IMR-90 (cell line): ENCODE measurements at regions not wholly inside any gene's neighbourhood (a gene's known extent, or its start where the extent isn't known, plus 50 kb on each side); places are given as distances from the start of the nearest gene placed in this dataset.

Experiments
- ATAC-seq: fragments of 200-7000 bp; cut with Tn5 transposase; 2 replicates; pipeline ENCODE4 v1.9.1; 2020; ENCODE audit warnings: low read depth, mild to moderate bottlenecking, moderate library complexity
- BruUV-seq: library from RNA; stranded (reverse); fragments of 400-500 nt; replicated peaks from 2 replicates; lab custom pipeline; 2021; lab: Mats Ljungman, UMichigan
- CTCF ChIA-PET: fragments of 300-600 bp; formaldehyde crosslinking; extraction: SDS; loops from one replicate; lab custom pipeline; 2021; ENCODE audit warnings: antibody characterized with exemption; lab: Yijun Ruan, JAX
- POLR2A ChIA-PET: fragments of 300-600 bp; sonication (Branson Sonifier 250); formaldehyde crosslinking; loops from one replicate; lab custom pipeline; 2022; ENCODE audit warnings: antibody characterized with exemption; ENCODE audit not compliant: unreplicated experiment; lab: Charles Lee
- DNase-seq: peaks from one replicate; pipeline ENCODE4 v3.0.0; 2013
- H2AFZ ChIP-seq: replicated peaks from 2 replicates; pipeline ENCODE3; 2013; ENCODE audit warnings: low read length, mild to moderate bottlenecking; ENCODE audit not compliant: poor library complexity
- H2AK5ac ChIP-seq: 2 replicates; pipeline ENCODE4 v1.6.1; 2013; ENCODE audit warnings: low read depth, low read length, inconsistent platforms
- H2AK9ac ChIP-seq: replicated peaks from 2 replicates; pipeline ENCODE3; 2013; ENCODE audit warnings: mild to moderate bottlenecking, low read depth, low read length, moderate library complexity; ENCODE audit not compliant: poor library complexity
- H2BK120ac ChIP-seq: 2 replicates; pipeline ENCODE4 v1.6.1; 2013; ENCODE audit warnings: low read depth, low read length, inconsistent platforms
- H2BK15ac ChIP-seq: 3 replicates; pipeline ENCODE4 v1.6.1; 2013; ENCODE audit warnings: low read depth, low read length, inconsistent platforms
- H2BK20ac ChIP-seq: 2 replicates; pipeline ENCODE4 v1.6.1; 2013; ENCODE audit warnings: low read depth, mild to moderate bottlenecking, inconsistent platforms, low read length, moderate library complexity
- H2BK5ac ChIP-seq: 2 replicates; pipeline ENCODE4 v1.6.1; 2013; ENCODE audit warnings: mild to moderate bottlenecking, low read depth, low read length, inconsistent platforms; ENCODE audit not compliant: poor library complexity, severe bottlenecking
- H3K14ac ChIP-seq: replicated peaks from 2 replicates; pipeline ENCODE4 v1.6.1; 2013; ENCODE audit warnings: low read depth, low read length, inconsistent platforms
- H3K18ac ChIP-seq: 2 replicates; pipeline ENCODE4 v1.6.1; 2013; ENCODE audit warnings: low read depth, low read length, control low read depth
- H3K23ac ChIP-seq: 2 replicates; pipeline ENCODE4 v1.6.1; 2013; ENCODE audit warnings: low read depth, low read length, inconsistent platforms
- H3K27ac ChIP-seq: 2 replicates; pipeline ENCODE4 v1.5.1; 2013; ENCODE audit warnings: mild to moderate bottlenecking, control low read depth, low read length; ENCODE audit not compliant: insufficient read depth
- H3K27me3 ChIP-seq: 2 replicates; pipeline ENCODE4 v1.6.1; 2013; ENCODE audit warnings: low read length; ENCODE audit not compliant: control insufficient read depth, insufficient read depth
- H3K36me3 ChIP-seq: 2 replicates; pipeline ENCODE4 v1.6.1; 2013; ENCODE audit warnings: low read length, mixed read lengths; ENCODE audit not compliant: control insufficient read depth, insufficient read depth
- H3K4ac ChIP-seq: 2 replicates; pipeline ENCODE4 v1.6.1; 2013; ENCODE audit warnings: low read depth, low read length, inconsistent platforms
- H3K4me1 ChIP-seq: 2 replicates; pipeline ENCODE4 v1.6.1; 2013; ENCODE audit warnings: low read length, mixed read lengths; ENCODE audit not compliant: control insufficient read depth, insufficient read depth
- H3K4me2 ChIP-seq: 2 replicates; pipeline ENCODE4 v1.6.1; 2013; ENCODE audit warnings: low read depth, mild to moderate bottlenecking, control low read depth, low read length, moderate library complexity
- H3K4me3 ChIP-seq: 2 replicates; pipeline ENCODE4 v1.5.1; 2013; ENCODE audit warnings: low read depth, mild to moderate bottlenecking, control low read depth, low read length, moderate library complexity; ENCODE audit not compliant: insufficient read depth
- H3K56ac ChIP-seq: 2 replicates; pipeline ENCODE4 v1.6.1; 2013; ENCODE audit warnings: low read length, inconsistent platforms; ENCODE audit not compliant: insufficient read depth; ENCODE audit errors: extremely low read depth
- H3K79me1 ChIP-seq, 2 experiments: 2 replicates each; pipeline ENCODE4 v1.6.1; 2013; ENCODE audit warnings: low read length in 2 of 2, inconsistent platforms in 1 of 2, low read depth in 1 of 2
- H3K9ac ChIP-seq: 2 replicates; pipeline ENCODE4 v1.6.1; 2013; ENCODE audit warnings: low read depth, low read length, control low read depth
- H3K9me1 ChIP-seq: 2 replicates; pipeline ENCODE4 v1.6.1; 2013; ENCODE audit warnings: low read length, inconsistent platforms; ENCODE audit not compliant: insufficient read depth
- H3K9me3 ChIP-seq: 2 replicates; pipeline ENCODE4 v1.6.1; 2013; ENCODE audit warnings: low read length; ENCODE audit not compliant: control insufficient read depth, insufficient read depth
- H4K20me1 ChIP-seq: 2 replicates; pipeline ENCODE4 v1.6.1; 2013; ENCODE audit warnings: low read length, inconsistent platforms; ENCODE audit not compliant: insufficient read depth
- H4K5ac ChIP-seq: 2 replicates; pipeline ENCODE4 v1.6.1; 2013; ENCODE audit warnings: mild to moderate bottlenecking, low read depth, low read length, control low read depth
- H4K8ac ChIP-seq, 2 experiments: 2 replicates each; pipeline ENCODE4 v1.6.1; 2013; ENCODE audit warnings: low read depth in 2 of 2, low read length in 2 of 2, control low read depth in 1 of 2, inconsistent platforms in 1 of 2
- H4K91ac ChIP-seq: 2 replicates; pipeline ENCODE4 v1.6.1; 2013; ENCODE audit warnings: low read depth, low read length, inconsistent platforms; ENCODE audit not compliant: insufficient read depth
- BHLHE40 ChIP-seq: fragments of 150-350 bp; IDR thresholded peaks from 2 replicates; pipeline ENCODE4 v1.6.1; 2016; ENCODE audit warnings: mild to moderate bottlenecking, low read depth, low read length
- MAZ ChIP-seq: IDR thresholded peaks from 2 replicates; pipeline ENCODE4 v1.6.1; 2012; ENCODE audit warnings: low read depth, mild to moderate bottlenecking, low read length, improper control_type of control experiment, moderate library complexity, borderline replicate concordance
- WGBS, 2 experiments: methylation state at CpG; one replicate each; pipeline versions ENCODE4 v1.1.5 to v1.1.7; 2013; ENCODE audit warnings: missing lambda C conversion rate in 2 of 2; ENCODE audit not compliant: insufficient read length in 1 of 2; ENCODE audit errors: extremely low coverage in 2 of 2; 5-methylcytosine and 5-hydroxymethylcytosine counted together
- dilution Hi-C: fragments of 300-500 bp; cut with HindIII; formaldehyde crosslinking; loops from one replicate; pipeline ENCODE4 v1.14.3; 2018; ENCODE audit warnings: low sequenced_read_pairs; ENCODE audit not compliant: unreplicated experiment
- in situ Hi-C: fragments of 300-500 bp; cut with MboI; formaldehyde crosslinking; loops from 3 replicates; pipeline ENCODE4 v1.14.3; 2019; ENCODE audit warnings: low sequenced_read_pairs, inconsistent platforms, mixed read lengths
- intact Hi-C: fragments of 100-400 bp; cut with micrococcal nuclease; formaldehyde crosslinking; loops from 2 replicates; pipeline ENCODE4 v1.10.0; 2022

- no CpG with 5 or more reads among the region's 5 CpGs for WGBS, 2 experiments
- H3K9me1 ChIP-seq = no peaks in the 10 kb centered on the region
- ATAC-seq = no peak
- no peak overlapping the region for H4K8ac ChIP-seq
- no peaks in the 10 kb centered on the region for H3K9me3 ChIP-seq
- H4K5ac ChIP-seq = no peak overlapping the region
- no peak overlapping the region for H3K4ac ChIP-seq
- dilution Hi-C loops (no loop called here), in situ Hi-C loops (no loop called here), intact Hi-C loops (no loop called here)
- H3K4me3 ChIP-seq = no peak overlapping the region
- H3K56ac ChIP-seq = no peak overlapping the region
- H2AK9ac ChIP-seq = no peak overlapping the region
- no peak overlapping the region for H4K91ac ChIP-seq
- no peak overlapping the region for H3K14ac ChIP-seq
- no peak overlapping the region for H2BK15ac ChIP-seq
- no peaks in the 10 kb centered on the region for H3K4me1 ChIP-seq
- no TSS peak for BruUV-seq
- no peak overlapping the region for H3K18ac ChIP-seq
- no peaks in the 10 kb centered on the region for H3K79me1 ChIP-seq
- H2BK5ac ChIP-seq = no peak overlapping the region
- H3K36me3 ChIP-seq = no peaks in the 10 kb centered on the region
- H3K27me3 ChIP-seq = no peaks in the 10 kb centered on the region
- TF ChIP-seq BHLHE40 (no peak), MAZ (no peak)
- H2AFZ ChIP-seq = no peak overlapping the region
- no peak overlapping the region for H3K23ac ChIP-seq
- no peak overlapping the region for H2BK20ac ChIP-seq
- ChIA-PET CTCF (no interaction called here), POLR2A (no interaction called here)
- no peak overlapping the region for H3K9ac ChIP-seq
- no peak overlapping the region for H2BK120ac ChIP-seq
- DNase-seq = no peak
- no peak overlapping the region for H3K4me2 ChIP-seq
- no peak overlapping the region for H3K27ac ChIP-seq
- no peaks in the 10 kb centered on the region for H4K20me1 ChIP-seq
- H2AK5ac ChIP-seq = no peak overlapping the region
Observed at GRCh38 chr9:3018691-3019230, 174.9 kb upstream of the PUM3 start.
